Panc1 (cell line): ENCODE measurements at regions not wholly inside any gene's neighbourhood (a gene's known extent, or its start where the extent isn't known, plus 50 kb on each side); places are given as distances from the start of the nearest gene placed in this dataset.

Experiments
- ATAC-seq: fragments of 200-7000 bp; cut with Tn5 transposase; 2 replicates; pipeline ENCODE4 v1.9.1; 2020; ENCODE audit warnings: mild to moderate bottlenecking, moderate library complexity
- BruUV-seq: library from RNA; stranded (reverse); fragments of 400-500 nt; replicated peaks from 2 replicates; lab custom pipeline; 2021; lab: Mats Ljungman, UMichigan
- CTCF ChIA-PET: fragments of 300-600 bp; sonication (Branson Sonifier 250); formaldehyde crosslinking; loops from one replicate; lab custom pipeline; 2022; ENCODE audit warnings: antibody characterized with exemption; lab: Charles Lee
- POLR2A ChIA-PET: fragments of 300-600 bp; sonication (Branson Sonifier 250); formaldehyde crosslinking; loops from one replicate; lab custom pipeline; 2022; ENCODE audit warnings: antibody characterized with exemption; lab: Charles Lee
- DNase-seq: peaks from one replicate; pipeline ENCODE4 v3.0.0-alpha.2; 2010; ENCODE audit warnings: low read depth, low spot score
- H3K27ac ChIP-seq: 2 replicates; pipeline ENCODE4 v1.5.1; 2011; ENCODE audit warnings: mild to moderate bottlenecking, low read length, inconsistent platforms
- H3K27me3 ChIP-seq: fragments of 200-500 bp; sonication (Bioruptor generic); 2 replicates; pipeline ENCODE4 v1.6.0; 2014; ENCODE audit warnings: low read length, inconsistent platforms; ENCODE audit not compliant: control insufficient read depth, insufficient read depth
- H3K36me3 ChIP-seq: fragments of 200-500 bp; sonication (Bioruptor generic); 2 replicates; pipeline ENCODE4 v1.5.1; 2014; ENCODE audit warnings: inconsistent platforms, mild to moderate bottlenecking, low read length, moderate library complexity; ENCODE audit not compliant: control insufficient read depth, insufficient read depth
- H3K4me1 ChIP-seq: 2 replicates; pipeline ENCODE4 v1.5.1; 2011; ENCODE audit warnings: inconsistent platforms, mild to moderate bottlenecking, low read length, moderate library complexity; ENCODE audit not compliant: control insufficient read depth, insufficient read depth
- H3K4me3 ChIP-seq, 2 experiments: 2 replicates each; pipeline ENCODE4 v1.5.1; 2011 to 2012; ENCODE audit warnings: low read depth in 2 of 2, low read length in 2 of 2, mild to moderate bottlenecking in 2 of 2, inconsistent platforms in 1 of 2, moderate library complexity in 1 of 2
- H3K9me3 ChIP-seq: fragments of 200-500 bp; sonication (Bioruptor generic); 2 replicates; pipeline ENCODE4 v1.5.1; 2014; ENCODE audit warnings: low read depth, mild to moderate bottlenecking, inconsistent platforms, low read length, moderate library complexity; ENCODE audit not compliant: control insufficient read depth, insufficient read depth
- CTCF ChIP-seq: fragments of 450-650 bp; IDR thresholded peaks from 2 replicates; pipeline ENCODE4 v1.5.1; 2017; ENCODE audit warnings: mild to moderate bottlenecking
- POLR2AphosphoS5 ChIP-seq: IDR thresholded peaks from 2 replicates; pipeline ENCODE4 v1.6.1; 2012; ENCODE audit warnings: mild to moderate bottlenecking, low read depth, low read length, moderate library complexity
- REST ChIP-seq, 2 experiments: IDR thresholded peaks; 2 replicates each; pipeline ENCODE4 v1.6.1; 2011 to 2012; ENCODE audit warnings: low read depth in 2 of 2, control low read depth in 1 of 2, low read length in 1 of 2, mild to moderate bottlenecking in 1 of 2, moderate library complexity in 1 of 2; ENCODE audit not compliant: insufficient read depth in 1 of 2
- SIN3A ChIP-seq: IDR thresholded peaks from 2 replicates; pipeline ENCODE4 v1.6.1; 2012; ENCODE audit warnings: low read depth, mild to moderate bottlenecking, low read length, moderate library complexity, borderline replicate concordance; ENCODE audit not compliant: insufficient read depth
- TCF7L2 ChIP-seq: IDR thresholded peaks from 2 replicates; pipeline ENCODE4 v1.6.1; 2011; ENCODE audit warnings: mild to moderate bottlenecking, low read depth, low read length, inconsistent platforms
- in situ Hi-C: cut with HindIII; loops from 2 replicates; pipeline ENCODE4 v1.10.0; 2016; ENCODE audit warnings: low sequenced_read_pairs, low pct_unique_long_range_greater_than_20kb
- intact Hi-C: fragments of 100-400 bp; cut with micrococcal nuclease; formaldehyde crosslinking; loops from one replicate; pipeline ENCODE4 v1.10.0; 2022; ENCODE audit not compliant: unreplicated experiment

GRCh38 chr12:115371711-115372110 lies 687.7 kb upstream of the TBX3 start:
- TF ChIP-seq SIN3A (no peak), POLR2AphosphoS5 (no peak), REST (IDR thresholded peaks at IDR 0.05; ENCODE audit: insufficient read depth in 1 of 2, low read depth in 2 of 2, low read length in 1 of 2) (no peak), CTCF (no peak), TCF7L2 (no peak)
- in situ Hi-C loops, result no loop called here
- H3K27me3 ChIP-seq, result no peaks in the 10 kb centered on the region; the same call in 1 of the 2 replicates
- H3K27ac ChIP-seq, result no peak overlapping the region
- POLR2A ChIA-PET, result no interaction called here
- ATAC-seq (no peak), DNase-seq (no peak)
- 0 out of 2 replicates have a peak, but pooled peaks cover 2% of the 10 kb centered on the region for H3K9me3 ChIP-seq
- CTCF ChIA-PET, result no interaction called here
- H3K36me3 ChIP-seq, result no peaks in the 10 kb centered on the region
- BruUV-seq, result no TSS peak
- intact Hi-C loops, result no loop called here
- H3K4me1 ChIP-seq, result no peaks in the 10 kb centered on the region
- H3K4me3 ChIP-seq, result no peak overlapping the region

- ATAC-seq (no peak), DNase-seq (no peak)
- Histone ChIP-seq H3K4me1 (no peaks in the 10 kb centered on the region), H3K9me3 (0 out of 2 replicates have a peak, but pooled peaks cover 2% of the 10 kb centered on the region), H3K27ac (no peak overlapping the region), H3K27me3 (no peaks in the 10 kb centered on the region; the same call in 1 of the 2 replicates), H3K36me3 (no peaks in the 10 kb centered on the region), H3K4me3 (no peak overlapping the region)
- CTCF ChIA-PET, result no interaction called here
- POLR2A ChIA-PET, result no interaction called here
- intact Hi-C loops, result no loop called here
- in situ Hi-C loops, result no loop called here
- no TSS peak for BruUV-seq
- TF ChIP-seq CTCF (no peak), TCF7L2 (no peak), SIN3A (no peak)
Observed at GRCh38 chr12:115370650-115371049, 686.7 kb upstream of the TBX3 start.
